Kidney (tissue), 13 donors: ENCODE measurements at regions not wholly inside any gene's neighbourhood (a gene's known extent, or its start where the extent isn't known, plus 50 kb on each side); places are given as distances from the start of the nearest gene placed in this dataset.

Experiments used
- DNase-seq, 5 donors: peaks; one replicate each; pipeline ENCODE4 v3.0.0-alpha.2; 2013 to 2020
- FAIRE-seq: peaks from 2 replicates; lab custom pipeline; 2012; peaks lifted over from hg19 to GRCh38; lab: Jason Lieb, UNC
- H3K27ac ChIP-seq, 2 donors: one replicate each; pipeline ENCODE4 v1.7.0; 2013; ENCODE audit warnings: low read depth in 2 of 2, low read length in 2 of 2, inconsistent platforms in 1 of 2
- H3K27me3 ChIP-seq: one replicate; pipeline ENCODE4 v1.7.1; 2013; ENCODE audit warnings: low read length, inconsistent platforms; ENCODE audit not compliant: control insufficient read depth, insufficient read depth
- H3K36me3 ChIP-seq, 3 donors: one replicate each; pipeline versions ENCODE4 v1.7.0 to v1.7.1; 2013; ENCODE audit warnings: low read length in 3 of 3, control low read depth in 1 of 3, inconsistent platforms in 1 of 3; ENCODE audit not compliant: insufficient read depth in 3 of 3, control insufficient read depth in 2 of 3
- H3K4me1 ChIP-seq, 3 donors: one replicate each; pipeline versions ENCODE4 v1.7.0 to v1.7.1; 2013; ENCODE audit warnings: low read length in 3 of 3, inconsistent platforms in 1 of 3, low read depth in 1 of 3; ENCODE audit not compliant: control insufficient read depth in 2 of 3, insufficient read depth in 2 of 3
- H3K4me3 ChIP-seq, 3 donors: one replicate each; pipeline versions ENCODE4 v1.7.0 to v1.8.1; 2013; ENCODE audit warnings: low read length in 3 of 3, control low read depth in 1 of 3, inconsistent platforms in 1 of 3
- H3K9ac ChIP-seq, 3 donors: one replicate each; pipeline versions ENCODE4 v1.7.0 to v1.7.1; 2013; ENCODE audit warnings: low read length in 3 of 3, control low read depth in 1 of 3, inconsistent platforms in 1 of 3
- H3K9me3 ChIP-seq, 3 donors: one replicate each; pipeline versions ENCODE4 v1.7.0 to v1.7.1; 2013; ENCODE audit warnings: low read length in 3 of 3, control low read depth in 1 of 3, inconsistent platforms in 1 of 3; ENCODE audit not compliant: control insufficient read depth in 2 of 3, insufficient read depth in 1 of 3
- intact Hi-C: fragments of 100-400 bp; cut with DNase I; formaldehyde crosslinking; loops from one replicate; pipeline ENCODE4 v1.11.1; 2022
- TF ChIP-seq, protein P1 (sequence below): IDR thresholded peaks from 3 replicates; pipeline ENCODE4 v1.5.1; 2012; ENCODE audit warnings: mild to moderate bottlenecking, moderate library complexity, borderline replicate concordance; ENCODE audit not compliant: insufficient read depth; ENCODE audit errors: extremely low read depth
- donor health status: control.
- donor health status: control.
- donor health status: control.
- donor health status: control.
- donor health status: control.
- donor health status: DM: yes; HTN: yes; CAD: no.
- donor health status: Normal renal cell carcinoma (clear cell type).

DNA sequence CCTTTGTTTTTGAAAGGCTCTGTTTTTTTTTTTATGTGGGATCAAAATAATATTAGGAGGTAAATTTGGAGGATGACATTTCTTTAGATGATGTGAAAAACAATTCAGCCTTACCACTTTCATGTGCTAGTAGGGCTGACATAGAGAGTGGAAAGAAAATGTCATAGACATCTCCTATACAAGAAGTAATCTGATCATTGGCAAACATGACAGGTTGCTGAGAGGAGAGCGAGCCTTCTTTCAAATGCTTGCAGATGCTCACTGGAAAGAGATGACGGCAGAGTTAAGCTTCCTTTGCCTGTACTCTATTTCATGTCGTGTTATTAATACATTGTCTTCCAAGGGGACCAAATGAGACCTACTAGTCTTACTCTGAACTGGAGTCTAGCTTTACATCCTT, 160.1 kb upstream of the DAP start:
- intact Hi-C loops = no loop called here
- no peaks in the 10 kb centered on the region for H3K27me3 ChIP-seq
- no peaks in the 10 kb centered on the region for H3K9me3 ChIP-seq
- FAIRE-seq (no peak), DNase-seq (no peak)
- no peaks in the 10 kb centered on the region for H3K4me1 ChIP-seq
- H3K9ac ChIP-seq = no peak overlapping the region
- H3K4me3 ChIP-seq = no peak overlapping the region
- TF ChIP-seq, protein P1, sequence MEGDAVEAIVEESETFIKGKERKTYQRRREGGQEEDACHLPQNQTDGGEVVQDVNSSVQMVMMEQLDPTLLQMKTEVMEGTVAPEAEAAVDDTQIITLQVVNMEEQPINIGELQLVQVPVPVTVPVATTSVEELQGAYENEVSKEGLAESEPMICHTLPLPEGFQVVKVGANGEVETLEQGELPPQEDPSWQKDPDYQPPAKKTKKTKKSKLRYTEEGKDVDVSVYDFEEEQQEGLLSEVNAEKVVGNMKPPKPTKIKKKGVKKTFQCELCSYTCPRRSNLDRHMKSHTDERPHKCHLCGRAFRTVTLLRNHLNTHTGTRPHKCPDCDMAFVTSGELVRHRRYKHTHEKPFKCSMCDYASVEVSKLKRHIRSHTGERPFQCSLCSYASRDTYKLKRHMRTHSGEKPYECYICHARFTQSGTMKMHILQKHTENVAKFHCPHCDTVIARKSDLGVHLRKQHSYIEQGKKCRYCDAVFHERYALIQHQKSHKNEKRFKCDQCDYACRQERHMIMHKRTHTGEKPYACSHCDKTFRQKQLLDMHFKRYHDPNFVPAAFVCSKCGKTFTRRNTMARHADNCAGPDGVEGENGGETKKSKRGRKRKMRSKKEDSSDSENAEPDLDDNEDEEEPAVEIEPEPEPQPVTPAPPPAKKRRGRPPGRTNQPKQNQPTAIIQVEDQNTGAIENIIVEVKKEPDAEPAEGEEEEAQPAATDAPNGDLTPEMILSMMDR = no peak
- no peak overlapping the region for H3K27ac ChIP-seq
- H3K36me3 ChIP-seq = no peaks in the 10 kb centered on the region

GRCh38 chr5:10920400-10920799, 159.4 kb upstream of the DAP start:
- FAIRE-seq (no peak), DNase-seq (no peak)
- Histone ChIP-seq H3K36me3 (no peaks in the 10 kb centered on the region), H3K4me1 (no peaks in the 10 kb centered on the region), H3K4me3 (no peak overlapping the region), H3K9ac (no peak overlapping the region), H3K27ac (no peak overlapping the region), H3K27me3 (no peaks in the 10 kb centered on the region), H3K9me3 (no peaks in the 10 kb centered on the region)
- TF ChIP-seq, protein P1 = no peak
- intact Hi-C loops = no loop called here

- Histone ChIP-seq H3K9me3 (no peaks in the 10 kb centered on the region), H3K27ac (no peak overlapping the region), H3K9ac (no peak overlapping the region), H3K4me3 (no peak overlapping the region), H3K4me1 (no peaks in the 10 kb centered on the region), H3K27me3 (no peaks in the 10 kb centered on the region), H3K36me3 (no peaks in the 10 kb centered on the region)
- intact Hi-C loops = no loop called here
- TF ChIP-seq, protein P1 = no peak
- DNase-seq = no peak
- FAIRE-seq = no peak
These were observed 153.9 kb upstream of the DAP start for GRCh38 chr5:10914741-10915480.

GRCh38 chr5:10913841-10914240, 152.8 kb upstream of the DAP start:
- H3K9ac ChIP-seq = no peak overlapping the region
- no peaks in the 10 kb centered on the region for H3K27me3 ChIP-seq
- no peaks in the 10 kb centered on the region for H3K36me3 ChIP-seq
- TF ChIP-seq, protein P1 = no peak
- DNase-seq (no peak), FAIRE-seq (no peak)
- intact Hi-C loops = no loop called here
- H3K9me3 ChIP-seq = no peaks in the 10 kb centered on the region
- no peak overlapping the region for H3K4me3 ChIP-seq
- H3K27ac ChIP-seq = no peak overlapping the region
- H3K4me1 ChIP-seq = no peaks in the 10 kb centered on the region
